HL-60 (cell line): ENCODE measurements at regions not wholly inside any gene's neighbourhood (a gene's known extent, or its start where the extent isn't known, plus 50 kb on each side); places are given as distances from the start of the nearest gene placed in this dataset.

Experiments used
- DNase-seq, 2 experiments: peaks; one replicate each; pipeline ENCODE4 v3.0.0-alpha.2; 2010 to 2020; ENCODE audit warnings: low read depth in 1 of 2, low spot score in 1 of 2
- H3K27ac ChIP-seq: fragments of 250-450 bp; sonication (Bioruptor Pico); replicated peaks from 2 replicates; pipeline ENCODE4 v1.5.1; 2020; ENCODE audit warnings: mild to moderate bottlenecking, moderate library complexity
- H3K27me3 ChIP-seq: fragments of 250-450 bp; sonication (Bioruptor Pico); 2 replicates; pipeline ENCODE4 v1.5.1; 2021; ENCODE audit warnings: mild to moderate bottlenecking, moderate library complexity; ENCODE audit not compliant: insufficient read depth, poor library complexity, severe bottlenecking
- H3K4me3 ChIP-seq: replicated peaks from 2 replicates; pipeline ENCODE4 v1.5.1; 2011; ENCODE audit warnings: mild to moderate bottlenecking, control low read depth, low read length; ENCODE audit not compliant: insufficient read depth
- GABPA ChIP-seq: IDR thresholded peaks from 2 replicates; pipeline ENCODE4 v1.6.1; 2012; ENCODE audit warnings: low read depth
- POLR2AphosphoS5 ChIP-seq: IDR thresholded peaks from 2 replicates; pipeline ENCODE4 v1.6.1; 2012; ENCODE audit warnings: low read depth
- SPI1 ChIP-seq: IDR thresholded peaks from 2 replicates; pipeline ENCODE4 v1.6.1; 2012; ENCODE audit warnings: low read depth, mild to moderate bottlenecking, borderline replicate concordance
- TF ChIP-seq, protein P1 (sequence below): IDR thresholded peaks from 2 replicates; pipeline ENCODE4 v1.6.1; 2012; ENCODE audit warnings: low read depth; ENCODE audit not compliant: insufficient replicate concordance
- TF ChIP-seq, protein P2 (sequence below): IDR thresholded peaks from one replicate; pipeline ENCODE4 v1.5.1; 2011; ENCODE audit warnings: low read length, control low read depth, inconsistent platforms; ENCODE audit not compliant: insufficient read depth

DNA sequence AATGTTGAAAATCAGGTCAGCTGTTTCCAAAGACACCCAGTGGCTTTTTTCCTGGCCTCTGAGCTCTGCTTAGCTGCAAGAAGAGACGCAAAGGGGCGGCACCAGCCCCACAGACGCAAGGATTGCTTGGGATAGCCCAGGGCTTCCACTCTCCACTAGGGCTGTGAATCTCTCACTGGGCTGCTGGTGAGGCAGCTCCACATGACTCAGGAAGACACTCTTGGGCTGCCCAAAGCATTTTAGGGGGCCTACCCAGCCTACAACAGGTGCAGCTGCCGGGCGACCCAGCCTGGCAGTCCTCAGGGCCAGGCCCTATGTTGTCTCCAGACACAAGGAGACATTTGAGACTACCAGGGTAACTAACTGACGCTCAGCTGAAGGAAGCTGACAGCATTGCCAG, 59.8 kb downstream of the FAM50B start:
- Histone ChIP-seq H3K27ac (no peak overlapping the region), H3K27me3 (peaks cover 10% of the 10 kb centered on the region), H3K4me3 (no peak overlapping the region)
- no peak for TF ChIP-seq GABPA
- TF ChIP-seq, protein P1, sequence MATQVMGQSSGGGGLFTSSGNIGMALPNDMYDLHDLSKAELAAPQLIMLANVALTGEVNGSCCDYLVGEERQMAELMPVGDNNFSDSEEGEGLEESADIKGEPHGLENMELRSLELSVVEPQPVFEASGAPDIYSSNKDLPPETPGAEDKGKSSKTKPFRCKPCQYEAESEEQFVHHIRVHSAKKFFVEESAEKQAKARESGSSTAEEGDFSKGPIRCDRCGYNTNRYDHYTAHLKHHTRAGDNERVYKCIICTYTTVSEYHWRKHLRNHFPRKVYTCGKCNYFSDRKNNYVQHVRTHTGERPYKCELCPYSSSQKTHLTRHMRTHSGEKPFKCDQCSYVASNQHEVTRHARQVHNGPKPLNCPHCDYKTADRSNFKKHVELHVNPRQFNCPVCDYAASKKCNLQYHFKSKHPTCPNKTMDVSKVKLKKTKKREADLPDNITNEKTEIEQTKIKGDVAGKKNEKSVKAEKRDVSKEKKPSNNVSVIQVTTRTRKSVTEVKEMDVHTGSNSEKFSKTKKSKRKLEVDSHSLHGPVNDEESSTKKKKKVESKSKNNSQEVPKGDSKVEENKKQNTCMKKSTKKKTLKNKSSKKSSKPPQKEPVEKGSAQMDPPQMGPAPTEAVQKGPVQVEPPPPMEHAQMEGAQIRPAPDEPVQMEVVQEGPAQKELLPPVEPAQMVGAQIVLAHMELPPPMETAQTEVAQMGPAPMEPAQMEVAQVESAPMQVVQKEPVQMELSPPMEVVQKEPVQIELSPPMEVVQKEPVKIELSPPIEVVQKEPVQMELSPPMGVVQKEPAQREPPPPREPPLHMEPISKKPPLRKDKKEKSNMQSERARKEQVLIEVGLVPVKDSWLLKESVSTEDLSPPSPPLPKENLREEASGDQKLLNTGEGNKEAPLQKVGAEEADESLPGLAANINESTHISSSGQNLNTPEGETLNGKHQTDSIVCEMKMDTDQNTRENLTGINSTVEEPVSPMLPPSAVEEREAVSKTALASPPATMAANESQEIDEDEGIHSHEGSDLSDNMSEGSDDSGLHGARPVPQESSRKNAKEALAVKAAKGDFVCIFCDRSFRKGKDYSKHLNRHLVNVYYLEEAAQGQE: no peak
- no peak for TF ChIP-seq SPI1
- TF ChIP-seq, protein P2, sequence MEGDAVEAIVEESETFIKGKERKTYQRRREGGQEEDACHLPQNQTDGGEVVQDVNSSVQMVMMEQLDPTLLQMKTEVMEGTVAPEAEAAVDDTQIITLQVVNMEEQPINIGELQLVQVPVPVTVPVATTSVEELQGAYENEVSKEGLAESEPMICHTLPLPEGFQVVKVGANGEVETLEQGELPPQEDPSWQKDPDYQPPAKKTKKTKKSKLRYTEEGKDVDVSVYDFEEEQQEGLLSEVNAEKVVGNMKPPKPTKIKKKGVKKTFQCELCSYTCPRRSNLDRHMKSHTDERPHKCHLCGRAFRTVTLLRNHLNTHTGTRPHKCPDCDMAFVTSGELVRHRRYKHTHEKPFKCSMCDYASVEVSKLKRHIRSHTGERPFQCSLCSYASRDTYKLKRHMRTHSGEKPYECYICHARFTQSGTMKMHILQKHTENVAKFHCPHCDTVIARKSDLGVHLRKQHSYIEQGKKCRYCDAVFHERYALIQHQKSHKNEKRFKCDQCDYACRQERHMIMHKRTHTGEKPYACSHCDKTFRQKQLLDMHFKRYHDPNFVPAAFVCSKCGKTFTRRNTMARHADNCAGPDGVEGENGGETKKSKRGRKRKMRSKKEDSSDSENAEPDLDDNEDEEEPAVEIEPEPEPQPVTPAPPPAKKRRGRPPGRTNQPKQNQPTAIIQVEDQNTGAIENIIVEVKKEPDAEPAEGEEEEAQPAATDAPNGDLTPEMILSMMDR: no peak
- no peak for TF ChIP-seq POLR2AphosphoS5
- DNase-seq: no peak

DNA sequence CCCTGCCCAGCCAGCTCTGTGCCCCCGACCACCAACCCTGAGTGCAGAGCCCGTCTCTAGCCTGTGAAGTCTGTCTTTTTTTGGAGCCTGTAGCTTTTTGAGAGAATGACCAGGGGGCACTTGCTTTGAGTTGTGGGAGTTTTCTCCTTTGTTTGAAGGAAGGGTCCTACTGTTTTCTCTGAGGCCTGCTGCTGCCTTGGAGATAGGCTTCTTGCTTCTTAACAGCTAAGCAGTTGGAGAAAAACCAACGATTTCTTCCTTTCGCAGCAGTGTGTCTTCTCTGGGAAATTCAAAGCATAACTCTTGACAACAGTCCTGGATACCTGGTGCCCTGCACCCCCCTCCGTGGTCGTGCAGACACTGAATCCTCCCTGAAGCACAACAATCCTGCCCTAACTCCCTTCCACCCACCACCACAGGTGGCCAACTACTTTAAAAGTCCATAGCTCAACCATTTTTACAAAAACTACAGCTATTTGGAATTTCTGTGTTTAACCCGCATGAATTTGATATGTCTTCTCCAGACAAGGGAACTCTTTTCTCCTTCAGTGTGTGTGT, 61.0 kb downstream of the FAM50B start:
- Histone ChIP-seq H3K27me3 (peaks cover 13% of the 10 kb centered on the region), H3K4me3 (no peak overlapping the region), H3K27ac (no peak overlapping the region)
- TF ChIP-seq, protein P1: no peak
- TF ChIP-seq, protein P2: no peak
- TF ChIP-seq SPI1 (no peak), POLR2AphosphoS5 (no peak)
- no peak for DNase-seq

DNA sequence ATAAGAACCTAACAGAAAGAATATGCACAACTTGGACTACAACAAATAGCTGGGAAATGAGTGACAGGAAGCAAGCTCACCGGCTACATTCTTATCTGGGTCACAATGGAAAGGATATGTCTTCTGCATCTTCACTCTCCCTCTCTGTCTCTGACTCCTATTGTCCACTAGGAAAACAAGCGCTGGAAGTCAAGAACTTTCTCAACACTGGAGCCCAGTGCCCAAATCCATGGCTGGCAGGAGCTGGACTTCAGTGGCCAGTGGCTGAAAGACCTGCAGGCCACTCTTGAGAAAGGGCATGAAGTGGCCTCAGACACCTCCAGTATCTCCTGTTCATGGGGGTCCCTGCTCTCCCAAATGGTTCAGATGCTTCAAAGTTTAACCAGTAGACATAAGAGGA, 62.0 kb downstream of the FAM50B start:
- no peak overlapping the region for H3K4me3 ChIP-seq
- TF ChIP-seq POLR2AphosphoS5 (no peak), GABPA (no peak)
- TF ChIP-seq, protein P1: no peak
- H3K27ac ChIP-seq: no peak overlapping the region
- H3K27me3 ChIP-seq: peaks cover 14% of the 10 kb centered on the region
- DNase-seq: no peak
